ENCODE measurements at regions not wholly inside any gene's neighbourhood (a gene's known extent, or its start where the extent isn't known, plus 50 kb on each side); places are given as distances from the start of the nearest gene placed in this dataset.

DNA sequence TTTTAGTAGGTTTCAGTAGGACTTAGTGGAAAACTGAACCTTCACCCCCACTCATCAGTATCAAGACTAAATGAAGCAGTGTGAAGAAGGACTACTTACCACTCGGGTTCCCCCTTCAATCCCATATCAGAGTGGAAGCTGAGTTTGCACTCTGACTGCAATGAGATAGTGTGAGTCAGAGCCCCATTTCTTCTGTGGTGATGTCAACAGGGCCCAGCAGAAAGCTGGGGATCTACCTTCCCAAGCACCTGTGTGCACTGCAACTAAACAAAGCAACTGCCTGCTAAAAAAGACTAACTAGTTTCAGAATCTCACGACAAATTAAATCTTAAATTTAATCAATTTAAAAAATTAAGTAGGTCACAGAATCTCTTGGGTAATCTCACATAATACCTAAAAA, 1837.0 kb upstream of the PCDH7 start:
- Histone ChIP-seq H3K27me3 (ENCODE audit: control insufficient read depth, insufficient read depth, low read length) (no peaks in the 10 kb centered on the region), H3K4me1 (ENCODE audit: control insufficient read depth, insufficient read depth, low read length) (no peaks in the 10 kb centered on the region), H3K4me3 (ENCODE audit: low read depth in 2 of 2, low read length in 2 of 2) (no peak overlapping the region), H3K9me3 (ENCODE audit: control insufficient read depth, insufficient read depth, low read depth, low read length) (no peaks in the 10 kb centered on the region), H3K27ac (ENCODE audit: low read length) (no peak overlapping the region), H3K36me3 (ENCODE audit: control insufficient read depth, insufficient read depth, low read length) (no peaks in the 10 kb centered on the region)
- ChIA-PET CTCF (no interaction called here), POLR2A (no interaction called here)
- no peak for DNase-seq (ENCODE audit: low read depth, low spot score)
- BruUV-seq (replicated peaks): no TSS peak
- TF ChIP-seq, protein P1, sequence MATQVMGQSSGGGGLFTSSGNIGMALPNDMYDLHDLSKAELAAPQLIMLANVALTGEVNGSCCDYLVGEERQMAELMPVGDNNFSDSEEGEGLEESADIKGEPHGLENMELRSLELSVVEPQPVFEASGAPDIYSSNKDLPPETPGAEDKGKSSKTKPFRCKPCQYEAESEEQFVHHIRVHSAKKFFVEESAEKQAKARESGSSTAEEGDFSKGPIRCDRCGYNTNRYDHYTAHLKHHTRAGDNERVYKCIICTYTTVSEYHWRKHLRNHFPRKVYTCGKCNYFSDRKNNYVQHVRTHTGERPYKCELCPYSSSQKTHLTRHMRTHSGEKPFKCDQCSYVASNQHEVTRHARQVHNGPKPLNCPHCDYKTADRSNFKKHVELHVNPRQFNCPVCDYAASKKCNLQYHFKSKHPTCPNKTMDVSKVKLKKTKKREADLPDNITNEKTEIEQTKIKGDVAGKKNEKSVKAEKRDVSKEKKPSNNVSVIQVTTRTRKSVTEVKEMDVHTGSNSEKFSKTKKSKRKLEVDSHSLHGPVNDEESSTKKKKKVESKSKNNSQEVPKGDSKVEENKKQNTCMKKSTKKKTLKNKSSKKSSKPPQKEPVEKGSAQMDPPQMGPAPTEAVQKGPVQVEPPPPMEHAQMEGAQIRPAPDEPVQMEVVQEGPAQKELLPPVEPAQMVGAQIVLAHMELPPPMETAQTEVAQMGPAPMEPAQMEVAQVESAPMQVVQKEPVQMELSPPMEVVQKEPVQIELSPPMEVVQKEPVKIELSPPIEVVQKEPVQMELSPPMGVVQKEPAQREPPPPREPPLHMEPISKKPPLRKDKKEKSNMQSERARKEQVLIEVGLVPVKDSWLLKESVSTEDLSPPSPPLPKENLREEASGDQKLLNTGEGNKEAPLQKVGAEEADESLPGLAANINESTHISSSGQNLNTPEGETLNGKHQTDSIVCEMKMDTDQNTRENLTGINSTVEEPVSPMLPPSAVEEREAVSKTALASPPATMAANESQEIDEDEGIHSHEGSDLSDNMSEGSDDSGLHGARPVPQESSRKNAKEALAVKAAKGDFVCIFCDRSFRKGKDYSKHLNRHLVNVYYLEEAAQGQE (IDR thresholded peaks at IDR 0.05; ENCODE audit: insufficient read depth in 1 of 2, low read depth in 2 of 2, low read length in 1 of 2): no peak
- TF ChIP-seq SIN3A (IDR thresholded peaks at IDR 0.05; ENCODE audit: borderline replicate concordance, insufficient read depth, low read depth, low read length) (no peak), TCF7L2 (IDR thresholded peaks at IDR 0.05; ENCODE audit: low read depth, low read length) (no peak), POLR2AphosphoS5 (IDR thresholded peaks at IDR 0.05; ENCODE audit: low read depth, low read length) (no peak), CTCF (IDR thresholded peaks at IDR 0.05) (no peak)
- in situ Hi-C loops (cut with HindIII; ENCODE audit: low pct_unique_long_range_greater_than_20kb, low sequenced_read_pairs): no loop called here
- intact Hi-C loops (cut with micrococcal nuclease; ENCODE audit: unreplicated experiment): no loop called here
- ATAC-seq: no peak

DNA sequence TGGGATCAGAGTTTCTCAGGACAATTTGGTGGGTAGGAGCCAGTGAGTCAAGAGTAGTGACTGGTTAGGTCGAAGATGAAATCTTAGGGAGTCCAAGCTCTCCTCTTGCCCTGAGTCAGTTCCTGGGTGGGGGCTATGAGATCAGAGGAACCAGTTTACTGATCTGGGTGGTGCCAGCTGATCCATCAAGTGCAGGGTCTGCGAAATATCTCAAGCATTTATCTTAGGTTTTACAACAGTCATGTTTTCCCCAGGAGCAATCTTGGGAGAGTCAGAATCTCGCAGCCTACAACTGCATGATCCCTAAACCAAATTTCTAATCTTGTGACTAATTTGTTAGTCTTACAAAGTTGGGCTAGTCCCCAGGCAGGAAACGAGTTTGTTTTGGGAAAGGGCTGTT, 1833.2 kb upstream of the PCDH7 start:
- Histone ChIP-seq H3K27me3 (ENCODE audit: control insufficient read depth, insufficient read depth, low read length) (no peaks in the 10 kb centered on the region), H3K4me3 (ENCODE audit: low read depth in 2 of 2, low read length in 2 of 2) (no peak overlapping the region), H3K9me3 (ENCODE audit: control insufficient read depth, insufficient read depth, low read depth, low read length) (no peaks in the 10 kb centered on the region), H3K4me1 (ENCODE audit: control insufficient read depth, insufficient read depth, low read length) (no peaks in the 10 kb centered on the region), H3K36me3 (ENCODE audit: control insufficient read depth, insufficient read depth, low read length) (no peaks in the 10 kb centered on the region), H3K27ac (ENCODE audit: low read length) (no peak overlapping the region)
- POLR2A ChIA-PET: no interaction called here
- in situ Hi-C loops (cut with HindIII; ENCODE audit: low pct_unique_long_range_greater_than_20kb, low sequenced_read_pairs) (no loop called here), intact Hi-C loops (cut with micrococcal nuclease; ENCODE audit: unreplicated experiment) (no loop called here)
- no peak for DNase-seq (ENCODE audit: low read depth, low spot score)
- CTCF ChIA-PET: no interaction called here
- BruUV-seq (replicated peaks): no TSS peak
- TF ChIP-seq CTCF (IDR thresholded peaks at IDR 0.05) (no peak), SIN3A (IDR thresholded peaks at IDR 0.05; ENCODE audit: borderline replicate concordance, insufficient read depth, low read depth, low read length) (no peak), TCF7L2 (IDR thresholded peaks at IDR 0.05; ENCODE audit: low read depth, low read length) (no peak), POLR2AphosphoS5 (IDR thresholded peaks at IDR 0.05; ENCODE audit: low read depth, low read length) (no peak)
- TF ChIP-seq, protein P1 (IDR thresholded peaks at IDR 0.05; ENCODE audit: insufficient read depth in 1 of 2, low read depth in 2 of 2, low read length in 1 of 2): no peak
- no peak for ATAC-seq

All from Panc1 (cell line).